HepG2 (cell line): ENCODE measurements at regions not wholly inside any gene's neighbourhood (a gene's known extent, or its start where the extent isn't known, plus 50 kb on each side); places are given as distances from the start of the nearest gene placed in this dataset.

Experiments used
- ATAC-seq: fragments of 200-7000 bp; cut with Tn5 transposase; 3 replicates; pipeline ENCODE4 v1.9.1; 2020; ENCODE audit warnings: mild to moderate bottlenecking, moderate library complexity
- BruUV-seq: library from RNA; stranded (reverse); fragments of 400-500 nt; replicated peaks from 2 replicates; lab custom pipeline; 2021; lab: Mats Ljungman, UMichigan
- CTCF ChIA-PET: fragments of 300-600 bp; formaldehyde crosslinking; extraction: SDS; loops from one replicate; lab custom pipeline; 2021; ENCODE audit warnings: low total read pairs, inconsistent platforms, low intra/inter-chr PET ratio; lab: Yijun Ruan, JAX
- POLR2A ChIA-PET: fragments of 350-600 bp; sonication (Branson Sonifier 250); formaldehyde crosslinking; loops from one replicate; lab custom pipeline; 2020; ENCODE audit warnings: antibody characterized with exemption, inconsistent platforms; lab: Yijun Ruan, JAX
- DNase-seq: peaks from one replicate; pipeline ENCODE4 v3.0.0-alpha.2; 2015; ENCODE audit warnings: low spot score
- FAIRE-seq: peaks from 3 replicates; lab custom pipeline; 2011; peaks lifted over from hg19 to GRCh38; lab: Jason Lieb, UNC
- H2AFZ ChIP-seq: one replicate; pipeline ENCODE4 v1.6.1; 2011; ENCODE audit warnings: low read length, inconsistent platforms
- H3K27ac ChIP-seq: fragments of 300-600 bp; 3 replicates; pipeline ENCODE4 v1.8.0; 2011; ENCODE audit warnings: mixed run types, mild to moderate bottlenecking, mixed read lengths, low read length, inconsistent platforms; ENCODE audit not compliant: insufficient read depth; ENCODE audit errors: extremely low read length
- H3K27me3 ChIP-seq, 2 experiments: fragments of 200-600 bp in 1 of 2; 2 replicates in 1 of 2; 3 replicates in 1 of 2; pipeline versions ENCODE4 v1.6.0 to v1.8.0; 2011; ENCODE audit warnings: low read length in 2 of 2, mild to moderate bottlenecking in 2 of 2, moderate library complexity in 2 of 2, inconsistent platforms in 1 of 2; ENCODE audit not compliant: insufficient read depth in 2 of 2, control insufficient read depth in 1 of 2
- H3K36me3 ChIP-seq, 2 experiments: fragments of 200-600 bp in 1 of 2; replicated peaks in 1 of 2; 2 replicates in 1 of 2; 3 replicates in 1 of 2; pipeline versions ENCODE4 v1.5.1 to v1.8.0; 2011; ENCODE audit warnings: low read length in 2 of 2, inconsistent platforms in 1 of 2; ENCODE audit not compliant: insufficient read depth in 2 of 2, control insufficient read depth in 1 of 2
- H3K4me1 ChIP-seq: 2 replicates; pipeline ENCODE4 v1.5.1; 2012; ENCODE audit warnings: low read length, inconsistent platforms; ENCODE audit not compliant: insufficient read depth
- H3K4me2 ChIP-seq: 2 replicates; pipeline ENCODE4 v1.6.0; 2011; ENCODE audit warnings: low read depth, low read length, inconsistent platforms
- H3K4me3 ChIP-seq, 3 experiments: fragments of 200-600 bp in 1 of 3; sonication (generic), shearing (Covaris generic) in 1 of 3; replicated peaks in 1 of 3; 2 replicates each; pipeline ENCODE4 v1.5.1; 2011 to 2016; ENCODE audit warnings: low read length in 3 of 3, inconsistent platforms in 2 of 3, low read depth in 2 of 3, mild to moderate bottlenecking in 2 of 3, control low read depth in 1 of 3, mixed read lengths in 1 of 3; ENCODE audit not compliant: insufficient read depth in 1 of 3
- H3K79me2 ChIP-seq: one replicate; pipeline ENCODE4 v1.6.1; 2011; ENCODE audit warnings: low read length, inconsistent platforms; ENCODE audit not compliant: insufficient read depth
- H3K9ac ChIP-seq: 2 replicates; pipeline ENCODE4 v1.6.0; 2011; ENCODE audit warnings: mild to moderate bottlenecking, low read depth, low read length, inconsistent platforms; ENCODE audit not compliant: insufficient read depth
- H3K9me3 ChIP-seq: 2 replicates; pipeline ENCODE4 v1.5.1; 2012; ENCODE audit warnings: mild to moderate bottlenecking, low read length
- H4K20me1 ChIP-seq: 2 replicates; pipeline ENCODE4 v1.6.0; 2011; ENCODE audit warnings: inconsistent platforms, mild to moderate bottlenecking, low read length, moderate library complexity; ENCODE audit not compliant: insufficient read depth
- ARNT2 ChIP-seq: sonication (generic); formaldehyde crosslinking; IDR thresholded peaks from 2 replicates; pipeline ENCODE4 v1.8.0; 2022; ENCODE audit warnings: mild to moderate bottlenecking, low read depth, missing genetic modification reagents, moderate library complexity
- ASH2L ChIP-seq: fragments of 300-600, 200-600 bp; sonication (generic); IDR thresholded peaks from 2 replicates; pipeline ENCODE4 v1.7.0; 2017; ENCODE audit warnings: low read depth, mild to moderate bottlenecking, moderate library complexity, mixed read lengths, low read length; ENCODE audit not compliant: insufficient read length
- CCAR2 ChIP-seq: fragments of 200-400 bp; formaldehyde crosslinking; optimal IDR thresholded peaks from 2 replicates; pipeline ENCODE3; 2018; ENCODE audit warnings: low read depth, mild to moderate bottlenecking, low read length, moderate library complexity
- ETV5 ChIP-seq: IDR thresholded peaks from 2 replicates; pipeline ENCODE4 v1.6.1; 2018; ENCODE audit warnings: missing biosample characterization, missing genetic modification reagents, inconsistent platforms, borderline replicate concordance
- FLYWCH1 ChIP-seq: sonication (generic); formaldehyde crosslinking; IDR thresholded peaks from 2 replicates; pipeline ENCODE4 v1.8.1; 2023; ENCODE audit warnings: mild to moderate bottlenecking, missing genetic modification reagents
- FOSL1 ChIP-seq: sonication (generic); formaldehyde crosslinking; IDR thresholded peaks from 2 replicates; pipeline ENCODE4 v1.9.0; 2021; ENCODE audit warnings: missing genetic modification reagents, borderline replicate concordance
- HOXD1 ChIP-seq: sonication (generic); formaldehyde crosslinking; IDR thresholded peaks from 2 replicates; pipeline ENCODE4 v1.5.0; 2020; ENCODE audit warnings: missing genetic modification reagents
- POGK ChIP-seq: sonication (generic); formaldehyde crosslinking; conservative IDR thresholded peaks from 2 replicates; pipeline ENCODE4 v1.8.0; 2022; ENCODE audit warnings: mild to moderate bottlenecking, moderate library complexity, missing genetic modification reagents
- TBP ChIP-seq: sonication (generic); formaldehyde crosslinking; IDR thresholded peaks from 2 replicates; pipeline ENCODE4 v1.5.0; 2020; ENCODE audit warnings: missing genetic modification reagents
- ZNF225 ChIP-seq: sonication (generic); formaldehyde crosslinking; IDR thresholded peaks from 2 replicates; pipeline ENCODE4 v1.4.0; 2020; ENCODE audit warnings: mild to moderate bottlenecking, missing genetic modification reagents
- ZNF3 ChIP-seq: IDR thresholded peaks from 2 replicates; pipeline ENCODE4 v1.7.0; 2017; ENCODE audit warnings: inconsistent platforms
- ZNF580 ChIP-seq: IDR thresholded peaks from 2 replicates; pipeline ENCODE4 v1.6.1; 2016; ENCODE audit warnings: low read depth, borderline replicate concordance
- ZNF652 ChIP-seq: IDR thresholded peaks from 2 replicates; pipeline ENCODE4 v1.6.1; 2016; ENCODE audit warnings: low read depth, borderline replicate concordance
- WGBS: methylation state at CpG from one replicate; pipeline ENCODE4 v1.1.6; 2017; ENCODE audit warnings: low lambda C conversion rate; 5-methylcytosine and 5-hydroxymethylcytosine counted together
- in situ Hi-C: cut with HindIII; loops from 2 replicates; pipeline ENCODE4 v1.10.0; 2017; ENCODE audit warnings: low pct_unique_long_range_greater_than_20kb; ENCODE audit not compliant: extremely low pct_ligation_motif_present
- intact Hi-C: fragments of 100-400 bp; cut with micrococcal nuclease; formaldehyde crosslinking; loops from one replicate; pipeline ENCODE4 v1.10.0; 2022; ENCODE audit not compliant: unreplicated experiment
- TF ChIP-seq, protein P1 (sequence below): sonication (generic); formaldehyde crosslinking; IDR thresholded peaks from 2 replicates; pipeline ENCODE4 v1.8.0; 2022; ENCODE audit warnings: missing genetic modification reagents, mild to moderate bottlenecking, moderate library complexity, borderline replicate concordance
- TF ChIP-seq, protein P2 (sequence below): IDR thresholded peaks from 2 replicates; pipeline ENCODE4 v1.4.0; 2020; ENCODE audit warnings: mild to moderate bottlenecking, missing genetic modification reagents

GRCh38 chr12:17918013-17918412, 172.0 kb downstream of the RERGL start:
- FAIRE-seq = no peak
- Histone ChIP-seq H3K9ac (no peak overlapping the region), H3K4me3 (no peak overlapping the region), H3K79me2 (no peaks in the 10 kb centered on the region), H3K4me2 (no peak overlapping the region), H2AFZ (no peak overlapping the region), H3K4me1 (no peaks in the 10 kb centered on the region), H4K20me1 (no peaks in the 10 kb centered on the region), H3K27me3 (no peaks in the 10 kb centered on the region), H3K27ac (no peak overlapping the region), H3K9me3 (peaks cover 80% of the 10 kb centered on the region), H3K36me3 (no peaks in the 10 kb centered on the region)
- ATAC-seq = no peak
- BruUV-seq = no TSS peak
- 4% methylated on average over 1 of the region's 1 CpG for WGBS
- CTCF ChIA-PET = no interaction called here
- intact Hi-C loops (no loop called here), in situ Hi-C loops (no loop called here)
- no peak for DNase-seq
- POLR2A ChIA-PET = no interaction called here
- TF ChIP-seq HOXD1 (CRISPR knock-in tag) (no peak), ETV5 (CRISPR knock-in tag) (no peak), ZNF580 (CRISPR knock-in tag) (no peak), FOSL1 (no peak), FLYWCH1 (CRISPR knock-in tag) (no peak), TBP (no peak), CCAR2 (no peak), ZNF225 (CRISPR knock-in tag) (no peak), ZNF3 (CRISPR knock-in tag) (no peak), ASH2L (no peak), ARNT2 (CRISPR knock-in tag) (no peak), ZNF652 (CRISPR knock-in tag) (no peak), POGK (CRISPR knock-in tag) (no peak)
- TF ChIP-seq, protein P1, sequence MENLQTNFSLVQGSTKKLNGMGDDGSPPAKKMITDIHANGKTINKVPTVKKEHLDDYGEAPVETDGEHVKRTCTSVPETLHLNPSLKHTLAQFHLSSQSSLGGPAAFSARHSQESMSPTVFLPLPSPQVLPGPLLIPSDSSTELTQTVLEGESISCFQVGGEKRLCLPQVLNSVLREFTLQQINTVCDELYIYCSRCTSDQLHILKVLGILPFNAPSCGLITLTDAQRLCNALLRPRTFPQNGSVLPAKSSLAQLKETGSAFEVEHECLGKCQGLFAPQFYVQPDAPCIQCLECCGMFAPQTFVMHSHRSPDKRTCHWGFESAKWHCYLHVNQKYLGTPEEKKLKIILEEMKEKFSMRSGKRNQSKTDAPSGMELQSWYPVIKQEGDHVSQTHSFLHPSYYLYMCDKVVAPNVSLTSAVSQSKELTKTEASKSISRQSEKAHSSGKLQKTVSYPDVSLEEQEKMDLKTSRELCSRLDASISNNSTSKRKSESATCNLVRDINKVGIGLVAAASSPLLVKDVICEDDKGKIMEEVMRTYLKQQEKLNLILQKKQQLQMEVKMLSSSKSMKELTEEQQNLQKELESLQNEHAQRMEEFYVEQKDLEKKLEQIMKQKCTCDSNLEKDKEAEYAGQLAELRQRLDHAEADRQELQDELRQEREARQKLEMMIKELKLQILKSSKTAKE = no peak
- TF ChIP-seq, protein P2, sequence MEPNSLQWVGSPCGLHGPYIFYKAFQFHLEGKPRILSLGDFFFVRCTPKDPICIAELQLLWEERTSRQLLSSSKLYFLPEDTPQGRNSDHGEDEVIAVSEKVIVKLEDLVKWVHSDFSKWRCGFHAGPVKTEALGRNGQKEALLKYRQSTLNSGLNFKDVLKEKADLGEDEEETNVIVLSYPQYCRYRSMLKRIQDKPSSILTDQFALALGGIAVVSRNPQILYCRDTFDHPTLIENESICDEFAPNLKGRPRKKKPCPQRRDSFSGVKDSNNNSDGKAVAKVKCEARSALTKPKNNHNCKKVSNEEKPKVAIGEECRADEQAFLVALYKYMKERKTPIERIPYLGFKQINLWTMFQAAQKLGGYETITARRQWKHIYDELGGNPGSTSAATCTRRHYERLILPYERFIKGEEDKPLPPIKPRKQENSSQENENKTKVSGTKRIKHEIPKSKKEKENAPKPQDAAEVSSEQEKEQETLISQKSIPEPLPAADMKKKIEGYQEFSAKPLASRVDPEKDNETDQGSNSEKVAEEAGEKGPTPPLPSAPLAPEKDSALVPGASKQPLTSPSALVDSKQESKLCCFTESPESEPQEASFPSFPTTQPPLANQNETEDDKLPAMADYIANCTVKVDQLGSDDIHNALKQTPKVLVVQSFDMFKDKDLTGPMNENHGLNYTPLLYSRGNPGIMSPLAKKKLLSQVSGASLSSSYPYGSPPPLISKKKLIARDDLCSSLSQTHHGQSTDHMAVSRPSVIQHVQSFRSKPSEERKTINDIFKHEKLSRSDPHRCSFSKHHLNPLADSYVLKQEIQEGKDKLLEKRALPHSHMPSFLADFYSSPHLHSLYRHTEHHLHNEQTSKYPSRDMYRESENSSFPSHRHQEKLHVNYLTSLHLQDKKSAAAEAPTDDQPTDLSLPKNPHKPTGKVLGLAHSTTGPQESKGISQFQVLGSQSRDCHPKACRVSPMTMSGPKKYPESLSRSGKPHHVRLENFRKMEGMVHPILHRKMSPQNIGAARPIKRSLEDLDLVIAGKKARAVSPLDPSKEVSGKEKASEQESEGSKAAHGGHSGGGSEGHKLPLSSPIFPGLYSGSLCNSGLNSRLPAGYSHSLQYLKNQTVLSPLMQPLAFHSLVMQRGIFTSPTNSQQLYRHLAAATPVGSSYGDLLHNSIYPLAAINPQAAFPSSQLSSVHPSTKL (CRISPR knock-in tag) = no peak
